ENCODE measurements at regions not wholly inside any gene's neighbourhood (a gene's known extent, or its start where the extent isn't known, plus 50 kb on each side); places are given as distances from the start of the nearest gene placed in this dataset.

GRCh38 chr2:177072090-177072489, 140.5 kb upstream of the HNRNPA3 start:
- H3K27ac ChIP-seq = peak overlapping the region; percentile 89
- no peaks in the 10 kb centered on the region for H3K9me3 ChIP-seq (ENCODE audit: low read depth, low read length)
- TF ChIP-seq FOXP2 (optimal IDR thresholded peaks at IDR 0.05; ENCODE audit: control extremely low read depth, extremely low read length, insufficient read depth) = no peak
- TF ChIP-seq POLR2AphosphoS5 (IDR thresholded peaks at IDR 0.05; ENCODE audit: borderline replicate concordance, low read depth, low read length) = no peak; the same call in 1 of the 2 replicates
- no peak for TF ChIP-seq EZH2 (IDR thresholded peaks at IDR 0.05)
- peak; percentile 42 for DNase-seq (ENCODE audit: low read depth, low spot score)
- H3K36me3 ChIP-seq (ENCODE audit: insufficient read depth, low read length) = no peaks in the 10 kb centered on the region
- peak overlapping the region; percentile 38 for H3K9ac ChIP-seq (ENCODE audit: insufficient read length)
- H3K4me3 ChIP-seq = peak overlapping the region; percentile 50

GRCh38 chr2:177073611-177074010, 139.0 kb upstream of the HNRNPA3 start:
- no peak overlapping the region for H3K4me3 ChIP-seq
- TF ChIP-seq POLR2AphosphoS5 (IDR thresholded peaks at IDR 0.05; ENCODE audit: borderline replicate concordance, low read depth, low read length) (no peak), FOXP2 (optimal IDR thresholded peaks at IDR 0.05; ENCODE audit: control extremely low read depth, extremely low read length, insufficient read depth) (no peak), EZH2 (IDR thresholded peaks at IDR 0.05) (no peak)

GRCh38 chr2:177074099-177074710, 138.4 kb upstream of the HNRNPA3 start:
- Histone ChIP-seq H3K9ac (ENCODE audit: insufficient read length) (no peak overlapping the region), H3K9me3 (ENCODE audit: low read depth, low read length) (no peaks in the 10 kb centered on the region), H3K4me3 (no peak overlapping the region), H3K27ac (no peak overlapping the region), H3K36me3 (ENCODE audit: insufficient read depth, low read length) (no peaks in the 10 kb centered on the region)
- no peak for DNase-seq (ENCODE audit: low read depth, low spot score)
- TF ChIP-seq POLR2AphosphoS5 (IDR thresholded peaks at IDR 0.05; ENCODE audit: borderline replicate concordance, low read depth, low read length) = no peak
- TF ChIP-seq FOXP2 (optimal IDR thresholded peaks at IDR 0.05; ENCODE audit: control extremely low read depth, extremely low read length, insufficient read depth) = no peak
- TF ChIP-seq EZH2 (IDR thresholded peaks at IDR 0.05) = no peak

More at GRCh38 chr2:177073611-177074010, 139.0 kb upstream of the HNRNPA3 start:
- Histone ChIP-seq H3K9me3 (ENCODE audit: low read depth, low read length) (no peaks in the 10 kb centered on the region), H3K36me3 (ENCODE audit: insufficient read depth, low read length) (no peaks in the 10 kb centered on the region), H3K9ac (ENCODE audit: insufficient read length) (no peak overlapping the region), H3K27ac (no peak overlapping the region)
- DNase-seq (ENCODE audit: low read depth, low spot score) = no peak

GRCh38 chr2:177075254-177075653, 137.3 kb upstream of the HNRNPA3 start:
- TF ChIP-seq EZH2 (IDR thresholded peaks at IDR 0.05) (no peak), POLR2AphosphoS5 (IDR thresholded peaks at IDR 0.05; ENCODE audit: borderline replicate concordance, low read depth, low read length) (no peak), FOXP2 (optimal IDR thresholded peaks at IDR 0.05; ENCODE audit: control extremely low read depth, extremely low read length, insufficient read depth) (no peak)
- no peak for DNase-seq (ENCODE audit: low read depth, low spot score)
- Histone ChIP-seq H3K36me3 (ENCODE audit: insufficient read depth, low read length) (no peaks in the 10 kb centered on the region), H3K9ac (ENCODE audit: insufficient read length) (no peak overlapping the region), H3K4me3 (no peak overlapping the region), H3K9me3 (ENCODE audit: low read depth, low read length) (no peaks in the 10 kb centered on the region), H3K27ac (no peak overlapping the region)

GRCh38 chr2:177076636-177077179, 135.9 kb upstream of the HNRNPA3 start:
- H3K36me3 ChIP-seq (ENCODE audit: insufficient read depth, low read length) = no peaks in the 10 kb centered on the region
- no peak overlapping the region for H3K27ac ChIP-seq
- H3K9ac ChIP-seq (ENCODE audit: insufficient read length) = no peak overlapping the region
- H3K4me3 ChIP-seq = no peak overlapping the region
- no peaks in the 10 kb centered on the region for H3K9me3 ChIP-seq (ENCODE audit: low read depth, low read length)
- TF ChIP-seq POLR2AphosphoS5 (IDR thresholded peaks at IDR 0.05; ENCODE audit: borderline replicate concordance, low read depth, low read length) = no peak
- no peak for TF ChIP-seq FOXP2 (optimal IDR thresholded peaks at IDR 0.05; ENCODE audit: control extremely low read depth, extremely low read length, insufficient read depth)
- TF ChIP-seq EZH2 (IDR thresholded peaks at IDR 0.05) = no peak
- no peak for DNase-seq (ENCODE audit: low read depth, low spot score)

DNA sequence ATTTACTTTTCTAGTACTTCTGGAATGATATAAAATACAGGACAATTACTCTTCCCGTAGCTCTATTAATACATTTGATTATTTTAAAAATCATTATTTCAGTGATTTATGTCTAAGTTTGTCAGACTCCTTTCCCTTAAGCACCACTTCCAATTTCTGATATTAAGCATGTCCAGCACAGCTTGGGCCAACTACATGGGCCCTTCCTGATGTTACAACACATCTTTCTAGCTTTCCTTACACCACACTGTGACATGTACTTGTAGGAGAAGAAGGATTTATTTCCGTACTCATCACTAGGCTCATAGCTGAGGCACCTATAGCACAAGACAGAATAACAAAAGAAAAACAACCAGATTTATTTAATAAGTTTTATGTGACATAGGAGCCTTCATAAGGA, 134.8 kb upstream of the HNRNPA3 start:
- H3K9ac ChIP-seq (ENCODE audit: insufficient read length) = no peak overlapping the region
- H3K36me3 ChIP-seq (ENCODE audit: insufficient read depth, low read length) = no peaks in the 10 kb centered on the region
- H3K27ac ChIP-seq = no peak overlapping the region
- TF ChIP-seq EZH2 (IDR thresholded peaks at IDR 0.05) (no peak), POLR2AphosphoS5 (IDR thresholded peaks at IDR 0.05; ENCODE audit: borderline replicate concordance, low read depth, low read length) (no peak), FOXP2 (optimal IDR thresholded peaks at IDR 0.05; ENCODE audit: control extremely low read depth, extremely low read length, insufficient read depth) (no peak)
- H3K4me3 ChIP-seq = no peak overlapping the region
- DNase-seq (ENCODE audit: low read depth, low spot score) = no peak
- H3K9me3 ChIP-seq (ENCODE audit: low read depth, low read length) = no peaks in the 10 kb centered on the region

GRCh38 chr2:177078416-177078815, 134.2 kb upstream of the HNRNPA3 start:
- Histone ChIP-seq H3K36me3 (ENCODE audit: insufficient read depth, low read length) (no peaks in the 10 kb centered on the region), H3K9ac (ENCODE audit: insufficient read length) (no peak overlapping the region), H3K9me3 (ENCODE audit: low read depth, low read length) (no peaks in the 10 kb centered on the region), H3K27ac (no peak overlapping the region), H3K4me3 (no peak overlapping the region)
- no peak for TF ChIP-seq EZH2 (IDR thresholded peaks at IDR 0.05)
- TF ChIP-seq POLR2AphosphoS5 (IDR thresholded peaks at IDR 0.05; ENCODE audit: borderline replicate concordance, low read depth, low read length) = no peak
- TF ChIP-seq FOXP2 (optimal IDR thresholded peaks at IDR 0.05; ENCODE audit: control extremely low read depth, extremely low read length, insufficient read depth) = no peak
- no peak for DNase-seq (ENCODE audit: low read depth, low spot score)

DNA sequence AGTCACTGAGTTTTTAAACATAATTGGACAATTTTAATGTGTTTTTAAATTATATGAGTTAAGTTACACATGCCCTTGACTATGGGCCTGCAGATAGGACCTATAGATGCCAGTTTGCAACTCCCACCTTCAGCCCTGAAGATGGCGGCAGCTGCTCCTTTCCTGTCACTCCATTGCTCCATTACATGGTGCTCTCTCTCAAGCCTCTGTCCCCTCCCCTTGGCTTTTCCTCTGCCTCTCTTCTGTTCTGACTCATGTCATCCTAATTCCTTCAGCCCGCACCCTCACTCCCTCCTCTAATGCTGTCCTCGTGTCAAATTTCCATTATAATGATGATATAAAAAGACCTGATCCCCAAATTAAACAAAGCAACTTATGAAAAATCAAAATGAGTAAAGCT, 133.7 kb upstream of the HNRNPA3 start:
- Histone ChIP-seq H3K4me3 (no peak overlapping the region), H3K36me3 (ENCODE audit: insufficient read depth, low read length) (no peaks in the 10 kb centered on the region), H3K9ac (ENCODE audit: insufficient read length) (no peak overlapping the region), H3K9me3 (ENCODE audit: low read depth, low read length) (no peaks in the 10 kb centered on the region), H3K27ac (no peak overlapping the region)
- no peak for DNase-seq (ENCODE audit: low read depth, low spot score)
- TF ChIP-seq FOXP2 (optimal IDR thresholded peaks at IDR 0.05; ENCODE audit: control extremely low read depth, extremely low read length, insufficient read depth) (no peak), POLR2AphosphoS5 (IDR thresholded peaks at IDR 0.05; ENCODE audit: borderline replicate concordance, low read depth, low read length) (no peak), EZH2 (IDR thresholded peaks at IDR 0.05) (no peak)
